WTC11 (cell line): ENCODE measurements at regions not wholly inside any gene's neighbourhood (a gene's known extent, or its start where the extent isn't known, plus 50 kb on each side); places are given as distances from the start of the nearest gene placed in this dataset.

Experiments
- ATAC-seq: fragments of 200-7000 bp; cut with Tn5 transposase; 2 replicates; pipeline ENCODE4 v1.10.0; 2021; ENCODE audit warnings: mild to moderate bottlenecking, moderate library complexity
- CTCF ChIA-PET: fragments of 300-600 bp; sonication (Branson Sonifier 250); formaldehyde crosslinking; loops from one replicate; lab custom pipeline; 2021; ENCODE audit warnings: antibody characterized with exemption; lab: Charles Lee
- POLR2A ChIA-PET: fragments of 350-600 bp; sonication (Branson Sonifier 250); formaldehyde crosslinking; loops from one replicate; lab custom pipeline; 2021; ENCODE audit warnings: antibody characterized with exemption; lab: Charles Lee
- DNase-seq: peaks from one replicate; pipeline ENCODE4 v3.0.0; 2021; ENCODE audit warnings: low spot score
- H3K27ac Mint-ChIP-seq: 2 replicates; pipeline ENCODE4 v1.8.0; 2021; ENCODE audit warnings: mixed read lengths
- H3K27me3 Mint-ChIP-seq: 2 replicates; pipeline ENCODE4 v1.8.0; 2021; ENCODE audit warnings: low read depth, mild to moderate bottlenecking, moderate library complexity, mixed read lengths
- H3K36me3 Mint-ChIP-seq: 2 replicates; pipeline ENCODE4 v1.8.0; 2021; ENCODE audit warnings: mixed read lengths
- H3K4me1 Mint-ChIP-seq: 2 replicates; pipeline ENCODE4 v1.8.0; 2022; ENCODE audit warnings: mixed read lengths
- H3K4me3 Mint-ChIP-seq: 2 replicates; pipeline ENCODE4 v1.8.0; 2021; ENCODE audit warnings: mild to moderate bottlenecking, moderate library complexity, mixed read lengths
- H3K9me3 Mint-ChIP-seq: 2 replicates; pipeline ENCODE4 v1.8.0; 2021; ENCODE audit warnings: mixed read lengths
- CTCF ChIP-seq: fragments of 200-600 bp; IDR thresholded peaks from 2 replicates; pipeline ENCODE4 v1.8.0; 2022; ENCODE audit warnings: antibody characterized with exemption
- E2F1 ChIP-seq: sonication (generic); formaldehyde crosslinking; IDR thresholded peaks from 2 replicates; pipeline ENCODE4 v1.8.0; 2022; ENCODE audit warnings: mild to moderate bottlenecking, missing genetic modification reagents
- JAZF1 ChIP-seq: fragments of 250-450 bp; sonication (Bioruptor Pico); IDR thresholded peaks from 2 replicates; pipeline ENCODE4 v1.9.0; 2021; ENCODE audit warnings: moderate library complexity, mild to moderate bottlenecking, inconsistent platforms
- JUN ChIP-seq: sonication (generic); formaldehyde crosslinking; IDR thresholded peaks from 2 replicates; pipeline ENCODE4 v1.8.0; 2023; ENCODE audit warnings: mild to moderate bottlenecking, missing genetic modification reagents
- MAX ChIP-seq: sonication (generic); formaldehyde crosslinking; IDR thresholded peaks from 2 replicates; pipeline ENCODE4 v1.8.0; 2022; ENCODE audit warnings: mild to moderate bottlenecking, missing genetic modification reagents
- OVOL2 ChIP-seq: fragments of 250-450 bp; sonication (Bioruptor Pico); IDR thresholded peaks from 2 replicates; pipeline ENCODE4 v1.9.0; 2021; ENCODE audit warnings: mild to moderate bottlenecking, borderline replicate concordance
- PREB ChIP-seq: sonication (generic); formaldehyde crosslinking; IDR thresholded peaks from 2 replicates; pipeline ENCODE4 v1.8.1; 2022; ENCODE audit warnings: mild to moderate bottlenecking, missing genetic modification reagents, moderate library complexity, borderline replicate concordance
- PRRX2 ChIP-seq: fragments of 250-450 bp; sonication (Bioruptor Pico); IDR thresholded peaks from 2 replicates; pipeline ENCODE4 v1.8.0; 2021; ENCODE audit warnings: mild to moderate bottlenecking
- RORB ChIP-seq: fragments of 250-450 bp; sonication (Bioruptor Pico); IDR thresholded peaks from 2 replicates; pipeline ENCODE4 v1.9.0; 2021; ENCODE audit warnings: mild to moderate bottlenecking
- SMAD3 ChIP-seq: sonication (generic); formaldehyde crosslinking; IDR thresholded peaks from 2 replicates; pipeline ENCODE4 v1.8.0; 2022; ENCODE audit warnings: missing genetic modification reagents, mild to moderate bottlenecking, borderline replicate concordance
- TEAD1 ChIP-seq: sonication (generic); formaldehyde crosslinking; IDR thresholded peaks from 2 replicates; pipeline ENCODE4 v1.8.0; 2022; ENCODE audit warnings: mild to moderate bottlenecking, missing genetic modification reagents
- ZBTB21 ChIP-seq: sonication (generic); formaldehyde crosslinking; IDR thresholded peaks from 2 replicates; pipeline ENCODE4 v1.8.1; 2023; ENCODE audit warnings: mild to moderate bottlenecking, missing genetic modification reagents, borderline replicate concordance
- ZNF219 ChIP-seq: sonication (generic); formaldehyde crosslinking; IDR thresholded peaks from 2 replicates; pipeline ENCODE4 v1.8.0; 2023; ENCODE audit warnings: missing genetic modification reagents, mild to moderate bottlenecking, borderline replicate concordance
- ZNF263 ChIP-seq: sonication (generic); formaldehyde crosslinking; IDR thresholded peaks from 2 replicates; pipeline ENCODE4 v1.8.1; 2022; ENCODE audit warnings: low read depth, mild to moderate bottlenecking, moderate library complexity, missing genetic modification reagents
- ZNF416 ChIP-seq: fragments of 250-450 bp; sonication (Bioruptor Pico); IDR thresholded peaks from 2 replicates; pipeline ENCODE4 v1.9.0; 2021; ENCODE audit warnings: mild to moderate bottlenecking, inconsistent platforms
- ZNF425 ChIP-seq: fragments of 250-450 bp; sonication (Bioruptor Pico); conservative IDR thresholded peaks from 2 replicates; pipeline ENCODE4 v1.9.0; 2021; ENCODE audit warnings: mild to moderate bottlenecking
- ZNF532 ChIP-seq: fragments of 250-450 bp; sonication (Bioruptor Pico); IDR thresholded peaks from 2 replicates; pipeline ENCODE4 v1.9.0; 2021; ENCODE audit warnings: mild to moderate bottlenecking, borderline replicate concordance

- no peak for TF ChIP-seq ZNF532 (CRISPR knock-in tag)
- no peak for TF ChIP-seq OVOL2
- no peak for TF ChIP-seq PREB (CRISPR knock-in tag)
- no peak for TF ChIP-seq ZNF425 (CRISPR knock-in tag)
- no peak for TF ChIP-seq ZNF416 (CRISPR knock-in tag)
Observed at GRCh38 chr2:20563251-20563650, 87.6 kb downstream of the HS1BP3 start (continued).

GRCh38 chr2:20563833-20564232 is 87.1 kb downstream of the HS1BP3 start:
- no peak overlapping the region for H3K4me3 Mint-ChIP-seq
- H3K27ac Mint-ChIP-seq, result no peak overlapping the region
- no peaks in the 10 kb centered on the region for H3K36me3 Mint-ChIP-seq
- H3K4me1 Mint-ChIP-seq, result peaks cover 40% of the 10 kb centered on the region
- no peak for TF ChIP-seq SMAD3
- TF ChIP-seq TEAD1 (CRISPR knock-in tag), result no peak
- TF ChIP-seq E2F1, result no peak
- TF ChIP-seq PRRX2 (CRISPR knock-in tag), result no peak
- H3K9me3 Mint-ChIP-seq, result no peaks in the 10 kb centered on the region; the same call in 1 of the 2 replicates
- DNase-seq (no peak), ATAC-seq (no peak)
- CTCF ChIA-PET, result interaction anchor here (1.7 to 2.0 kb wide), 4 partner anchors 22 to 117 kb away, joined by 5 to 11 read pairs (median 8); partner anchors contain the start of gene RHOB
- H3K27me3 Mint-ChIP-seq, result peaks cover 3% of the 10 kb centered on the region; the same call in 1 of the 2 replicates
- POLR2A ChIA-PET, result interaction anchor here (2.1 kb wide), 1 partner anchor 117 kb away, joined by 15 read pairs; the partner anchor contains the start of gene RHOB

GRCh38 chr2:20565101-20565622 is 85.7 kb downstream of the HS1BP3 start:
- Mint-ChIP-seq H3K4me3 (no peak overlapping the region), H3K27ac (no peak overlapping the region; the same call in 1 of the 2 replicates), H3K36me3 (no peaks in the 10 kb centered on the region), H3K9me3 (no peaks in the 10 kb centered on the region), H3K27me3 (peaks cover 3% of the 10 kb centered on the region; the same call in 1 of the 2 replicates), H3K4me1 (peaks cover 40% of the 10 kb centered on the region)
- no peak for TF ChIP-seq JAZF1 (CRISPR knock-in tag)
- TF ChIP-seq ZNF263 (CRISPR knock-in tag), result no peak
- no peak for TF ChIP-seq ZBTB21
- TF ChIP-seq RORB (CRISPR knock-in tag), result no peak
- TF ChIP-seq ZNF219 (CRISPR knock-in tag), result no peak
- no peak for TF ChIP-seq CTCF
- TF ChIP-seq JUN (CRISPR knock-in tag), result no peak
- TF ChIP-seq MAX, result no peak
- ATAC-seq (no peak), DNase-seq (no peak)
- ChIA-PET POLR2A (interaction anchor here (1.2 kb wide), 1 partner anchor 118 kb away, joined by 4 read pairs; the partner anchor contains the start of gene RHOB), CTCF (interaction anchor here (2.3 kb wide), 1 partner anchor 71 kb away, joined by 6 read pairs; no protein-coding TSS in a partner anchor)
